Adipocyte (in vitro differentiated cells): ENCODE measurements at regions not wholly inside any gene's neighbourhood (a gene's known extent, or its start where the extent isn't known, plus 50 kb on each side); places are given as distances from the start of the nearest gene placed in this dataset.
A peak's percentile ranks its signal among the peaks of the same experiment; 100 is the strongest.

ENCODE experiments used
- DNase-seq: peaks from one replicate; pipeline ENCODE4 v3.0.0-alpha.2; 2015; ENCODE audit warnings: low read depth
- H3K27me3 ChIP-seq: replicated peaks from 2 replicates; pipeline ENCODE4 v1.7.0; 2013; ENCODE audit warnings: mild to moderate bottlenecking, low read length, moderate library complexity; ENCODE audit not compliant: control insufficient read depth, insufficient read depth
- H3K36me3 ChIP-seq: 2 replicates; pipeline ENCODE4 v1.7.0; 2013; ENCODE audit warnings: low read length, mild to moderate bottlenecking, moderate library complexity; ENCODE audit not compliant: control insufficient read depth, insufficient read depth, severe bottlenecking
- H3K4me1 ChIP-seq: 2 replicates; pipeline ENCODE4 v1.7.0; 2013; ENCODE audit warnings: mild to moderate bottlenecking, low read length, moderate library complexity; ENCODE audit not compliant: control insufficient read depth, insufficient read depth
- H3K4me3 ChIP-seq: 2 replicates; pipeline ENCODE4 v1.7.0; 2013; ENCODE audit warnings: mild to moderate bottlenecking, low read length, moderate library complexity
- H3K9ac ChIP-seq: 2 replicates; pipeline ENCODE4 v1.7.0; 2013; ENCODE audit warnings: mild to moderate bottlenecking, low read length, moderate library complexity
- H3K9me3 ChIP-seq: 2 replicates; pipeline ENCODE4 v1.7.0; 2013; ENCODE audit warnings: mild to moderate bottlenecking, low read length, moderate library complexity; ENCODE audit not compliant: control insufficient read depth

DNA sequence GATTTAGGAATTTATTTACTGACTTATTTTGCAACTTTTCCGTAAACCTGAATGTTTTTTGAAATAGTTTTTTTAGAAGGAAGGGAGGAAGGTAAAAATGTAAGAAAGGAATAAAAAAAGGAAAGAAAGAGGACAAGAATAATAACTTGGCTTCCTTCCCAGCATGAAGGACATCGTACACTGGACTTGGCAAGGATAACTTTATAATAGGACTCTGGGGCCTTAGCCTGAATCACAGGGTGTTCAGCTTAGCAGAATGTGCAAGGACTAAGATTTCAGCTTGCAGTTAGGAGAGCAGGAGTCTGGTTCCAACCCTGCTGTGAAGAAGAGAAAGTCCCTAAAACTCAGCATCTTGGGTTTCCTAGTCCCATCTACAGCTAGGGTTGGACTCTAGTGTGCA, 1053.3 kb downstream of the VRK1 start:
- H3K4me3 ChIP-seq = no peak overlapping the region
- H3K9me3 ChIP-seq = no peaks in the 10 kb centered on the region
- DNase-seq = no peak
- no peak overlapping the region for H3K9ac ChIP-seq
- no peaks in the 10 kb centered on the region for H3K27me3 ChIP-seq
- no peaks in the 10 kb centered on the region for H3K36me3 ChIP-seq
- peaks cover 4% of the 10 kb centered on the region for H3K4me1 ChIP-seq

- peaks cover 4% of the 10 kb centered on the region for H3K4me1 ChIP-seq
- H3K36me3 ChIP-seq = no peaks in the 10 kb centered on the region
- H3K4me3 ChIP-seq = no peak overlapping the region
- H3K27me3 ChIP-seq = no peaks in the 10 kb centered on the region
- H3K9ac ChIP-seq = no peak overlapping the region
- DNase-seq = no peak
- no peaks in the 10 kb centered on the region for H3K9me3 ChIP-seq
These were observed 1053.7 kb downstream of the VRK1 start for GRCh38 chr14:97850886-97851285.

- no peaks in the 10 kb centered on the region for H3K27me3 ChIP-seq
- DNase-seq = no peak
These were observed 1054.3 kb downstream of the VRK1 start for GRCh38 chr14:97851428-97851995.

DNA sequence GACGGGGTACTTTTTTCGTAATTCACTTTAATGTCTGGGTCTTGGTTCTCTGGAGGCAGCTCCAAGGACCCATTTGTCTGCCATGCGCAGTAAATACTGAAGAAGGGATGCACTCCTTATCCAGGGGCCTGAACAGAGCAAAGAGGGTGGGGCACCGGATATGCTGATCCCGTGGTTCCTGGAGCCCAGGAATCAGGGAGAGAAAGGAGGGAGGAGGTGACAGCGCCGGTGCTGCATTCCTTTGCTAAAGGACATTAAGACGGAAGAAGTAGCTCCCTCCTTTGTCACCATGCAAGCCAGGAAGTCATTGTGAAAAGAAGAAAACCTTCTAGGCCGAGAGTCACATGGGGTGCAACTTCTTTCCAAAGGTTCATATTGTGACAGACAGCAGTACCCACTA, 1057.7 kb downstream of the VRK1 start:
- no peak overlapping the region for H3K9ac ChIP-seq

More at GRCh38 chr14:97851428-97851995, 1054.3 kb downstream of the VRK1 start:
- Histone ChIP-seq H3K4me3 (no peak overlapping the region), H3K9me3 (no peaks in the 10 kb centered on the region), H3K9ac (no peak overlapping the region), H3K36me3 (no peaks in the 10 kb centered on the region), H3K4me1 (peaks cover 4% of the 10 kb centered on the region)

GRCh38 chr14:97866195-97866594, 1069.0 kb downstream of the VRK1 start:
- Histone ChIP-seq H3K9ac (no peak overlapping the region), H3K9me3 (no peaks in the 10 kb centered on the region), H3K4me1 (no peaks in the 10 kb centered on the region), H3K27me3 (no peaks in the 10 kb centered on the region), H3K4me3 (no peak overlapping the region), H3K36me3 (no peaks in the 10 kb centered on the region)
- DNase-seq = no peak

More for the DNA sequence above, 1057.7 kb downstream of the VRK1 start:
- DNase-seq = no peak
- Histone ChIP-seq H3K9me3 (peaks cover 3% of the 10 kb centered on the region), H3K27me3 (no peaks in the 10 kb centered on the region), H3K4me3 (no peak overlapping the region), H3K36me3 (no peaks in the 10 kb centered on the region), H3K4me1 (peaks cover 4% of the 10 kb centered on the region)

DNA sequence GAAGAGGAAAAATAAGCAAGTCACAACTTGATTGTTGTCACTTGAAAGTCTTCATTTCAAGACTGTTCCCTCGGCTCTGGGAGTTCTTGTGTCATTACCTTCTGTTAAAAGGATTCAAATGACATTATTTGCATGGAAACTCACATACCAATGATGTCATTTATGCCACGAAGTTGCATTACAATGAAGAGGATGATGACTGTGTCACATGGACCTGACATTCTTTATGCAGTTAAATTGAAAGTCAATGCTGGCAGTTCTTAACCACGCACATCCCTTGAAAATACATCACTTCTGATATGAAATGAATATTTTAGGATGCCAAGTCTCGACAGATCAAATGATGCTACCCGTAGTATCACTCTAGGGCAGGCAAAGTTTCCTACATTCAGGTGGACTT, 1069.5 kb downstream of the VRK1 start:
- no peaks in the 10 kb centered on the region for H3K4me1 ChIP-seq
- H3K9me3 ChIP-seq = no peaks in the 10 kb centered on the region
- DNase-seq = no peak
- H3K27me3 ChIP-seq = no peaks in the 10 kb centered on the region
- H3K4me3 ChIP-seq = no peak overlapping the region
- H3K9ac ChIP-seq = no peak overlapping the region
- no peaks in the 10 kb centered on the region for H3K36me3 ChIP-seq

- Histone ChIP-seq H3K4me3 (no peak overlapping the region), H3K9me3 (no peaks in the 10 kb centered on the region), H3K9ac (no peak overlapping the region), H3K36me3 (no peaks in the 10 kb centered on the region), H3K27me3 (no peaks in the 10 kb centered on the region), H3K4me1 (peaks cover 5% of the 10 kb centered on the region)
- DNase-seq = no peak
These were observed 1076.1 kb downstream of the VRK1 start for GRCh38 chr14:97873291-97873690.

DNA sequence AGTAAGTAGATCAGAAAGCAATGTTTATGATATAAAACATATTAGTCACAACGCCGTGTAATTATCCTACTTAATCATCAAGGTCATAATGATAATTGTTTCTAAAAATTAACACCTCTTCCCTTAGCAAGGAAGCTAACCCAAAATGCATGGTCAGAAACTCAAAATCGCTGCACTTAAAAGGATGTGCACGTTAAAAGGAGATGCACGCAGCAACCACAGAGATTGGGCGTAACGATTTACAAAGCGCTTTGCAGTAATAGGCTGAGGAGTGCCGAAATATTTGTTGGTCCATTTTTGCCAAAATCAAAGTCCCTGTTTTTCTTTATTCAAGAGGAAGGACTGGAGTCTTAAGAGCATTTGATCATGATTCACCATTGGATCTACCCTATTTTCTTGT, 1077.2 kb downstream of the VRK1 start:
- H3K36me3 ChIP-seq = no peaks in the 10 kb centered on the region
- no peaks in the 10 kb centered on the region for H3K27me3 ChIP-seq
- H3K4me3 ChIP-seq = no peak overlapping the region
- no peaks in the 10 kb centered on the region for H3K9me3 ChIP-seq
- H3K4me1 ChIP-seq = peaks cover 14% of the 10 kb centered on the region
- no peak for DNase-seq
- no peak overlapping the region for H3K9ac ChIP-seq

- Histone ChIP-seq H3K4me3 (peak overlapping the region; percentile 38), H3K9ac (peak overlapping the region; percentile 8), H3K36me3 (no peaks in the 10 kb centered on the region), H3K27me3 (no peaks in the 10 kb centered on the region), H3K9me3 (no peaks in the 10 kb centered on the region), H3K4me1 (peaks cover 15% of the 10 kb centered on the region)
- no peak for DNase-seq
These were observed 1081.0 kb downstream of the VRK1 start for GRCh38 chr14:97878206-97878605.

- DNase-seq = peak; percentile 0
- H3K9ac ChIP-seq = peak overlapping the region; percentile 8
- H3K4me3 ChIP-seq = peak overlapping the region; percentile 38
- no peaks in the 10 kb centered on the region for H3K36me3 ChIP-seq
- H3K9me3 ChIP-seq = no peaks in the 10 kb centered on the region
- no peaks in the 10 kb centered on the region for H3K27me3 ChIP-seq
- H3K4me1 ChIP-seq = peaks cover 18% of the 10 kb centered on the region
These were observed 1081.5 kb downstream of the VRK1 start for GRCh38 chr14:97878727-97879126.

DNA sequence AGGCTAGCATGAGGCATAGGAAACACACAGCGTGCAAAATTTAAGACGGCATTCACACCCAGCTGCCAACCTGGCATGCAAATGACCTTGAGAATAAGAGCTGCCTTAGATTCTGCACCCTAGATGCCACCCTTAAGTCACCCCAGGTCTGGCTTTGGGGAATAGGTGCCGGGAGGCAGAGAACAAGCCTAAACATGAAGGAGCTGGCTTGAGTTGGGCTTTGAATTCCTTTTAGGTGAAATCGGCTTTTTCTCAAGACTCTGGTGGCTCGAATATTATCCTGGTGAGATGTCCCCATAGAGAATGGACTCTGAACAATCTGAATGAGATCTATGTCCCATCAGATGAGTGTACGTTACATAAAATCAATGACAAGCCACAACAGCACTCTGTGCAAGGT, 1090.5 kb downstream of the VRK1 start:
- no peak overlapping the region for H3K4me3 ChIP-seq
- DNase-seq = no peak
- H3K4me1 ChIP-seq = peaks cover 12% of the 10 kb centered on the region
- no peak overlapping the region for H3K9ac ChIP-seq
- H3K27me3 ChIP-seq = no peaks in the 10 kb centered on the region
- no peaks in the 10 kb centered on the region for H3K36me3 ChIP-seq
- peaks cover 2% of the 10 kb centered on the region for H3K9me3 ChIP-seq

DNA sequence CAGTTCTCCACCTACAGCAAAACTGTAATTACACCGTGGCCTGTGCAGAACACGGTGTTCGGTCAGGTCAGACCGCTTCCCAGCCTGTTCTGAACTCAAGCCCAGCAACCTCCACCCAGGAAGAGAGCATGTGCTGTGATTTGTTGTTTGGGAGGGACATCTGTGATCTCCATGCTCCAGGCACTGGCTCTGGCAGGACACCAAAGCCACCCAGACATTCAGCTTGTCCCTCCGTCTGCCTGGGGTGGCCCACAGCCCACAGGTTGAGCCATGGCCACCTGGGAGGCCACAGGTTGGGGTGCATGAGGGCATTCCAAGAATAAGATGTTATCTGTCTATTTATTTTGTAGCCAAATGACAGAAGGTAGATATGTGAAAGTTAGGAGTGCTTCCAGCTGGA, 1091.1 kb downstream of the VRK1 start:
- Histone ChIP-seq H3K36me3 (no peaks in the 10 kb centered on the region), H3K4me3 (no peak overlapping the region), H3K9ac (no peak overlapping the region), H3K4me1 (peaks cover 12% of the 10 kb centered on the region), H3K27me3 (no peaks in the 10 kb centered on the region), H3K9me3 (peaks cover 2% of the 10 kb centered on the region)
- DNase-seq = no peak
